ENCODE measurements at regions not wholly inside any gene's neighbourhood (a gene's known extent, or its start where the extent isn't known, plus 50 kb on each side); places are given as distances from the start of the nearest gene placed in this dataset.

DNA sequence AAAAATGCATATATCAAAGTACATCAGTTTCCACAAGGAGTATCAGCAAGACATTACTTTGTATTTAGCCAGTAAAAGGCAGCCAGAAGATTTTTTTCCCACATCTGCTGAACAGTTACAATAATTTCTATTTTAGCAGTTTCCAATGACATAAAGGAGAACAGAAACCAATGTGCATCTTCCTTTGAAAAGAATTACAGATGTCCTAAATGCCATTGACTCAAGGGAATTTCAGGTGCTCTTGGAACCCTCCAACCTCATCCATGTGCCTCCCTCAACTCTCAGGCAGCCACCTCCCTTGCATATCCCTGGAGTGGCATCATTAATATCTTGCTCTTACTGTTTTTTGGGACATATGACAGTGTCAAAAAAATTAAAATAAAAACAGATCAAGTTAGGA, 62.2 kb upstream of the ST8SIA1 start:
- TF ChIP-seq, protein P1, sequence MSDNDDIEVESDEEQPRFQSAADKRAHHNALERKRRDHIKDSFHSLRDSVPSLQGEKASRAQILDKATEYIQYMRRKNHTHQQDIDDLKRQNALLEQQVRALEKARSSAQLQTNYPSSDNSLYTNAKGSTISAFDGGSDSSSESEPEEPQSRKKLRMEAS (IDR thresholded peaks at IDR 0.05; ENCODE audit: insufficient read depth, insufficient read length), result no peak
- TF ChIP-seq POLR2A (IDR thresholded peaks at IDR 0.05; ENCODE audit: low read depth, low read length), result no peak

Measured in endothelial cell of umbilical vein (primary cell).